CD4-positive, alpha-beta T cell (primary cell): ENCODE measurements at regions not wholly inside any gene's neighbourhood (a gene's known extent, or its start where the extent isn't known, plus 50 kb on each side); places are given as distances from the start of the nearest gene placed in this dataset.

Experiments used
- ATAC-seq: fragments of 200-7000 bp; cut with Tn5 transposase; one replicate; pipeline ENCODE4 v1.10.0; 2022; ENCODE audit warnings: mild to moderate bottlenecking; ENCODE audit not compliant: poor library complexity
- CTCF ChIA-PET: fragments of 350-600 bp; sonication (Branson Sonifier 250); formaldehyde crosslinking; loops from one replicate; lab custom pipeline; 2021; ENCODE audit warnings: antibody characterized with exemption, inconsistent platforms; lab: Charles Lee
- POLR2A ChIA-PET: fragments of 350-600 bp; sonication (Branson Sonifier 250); formaldehyde crosslinking; loops from one replicate; lab custom pipeline; 2021; ENCODE audit warnings: antibody characterized with exemption, inconsistent platforms; lab: Charles Lee
- DNase-seq, 14 experiments: peaks; one replicate each; pipeline ENCODE4 v3.0.0-alpha.2; 2013 to 2020; ENCODE audit warnings: mixed read lengths in 2 of 14
- H3K27ac ChIP-seq, 2 donors: one replicate each; pipeline versions ENCODE4 v1.5.1 to v1.7.0; 2013; ENCODE audit warnings: low read length in 2 of 2, low read depth in 1 of 2, mild to moderate bottlenecking in 1 of 2
- H3K27me3 ChIP-seq, 2 experiments: 1 replicate in 1 of 2; 2 replicates in 1 of 2; pipeline versions ENCODE4 v1.6.1 to v1.7.0; 2013; ENCODE audit warnings: low read length in 2 of 2, control low read depth in 1 of 2, mild to moderate bottlenecking in 1 of 2, moderate library complexity in 1 of 2; ENCODE audit not compliant: insufficient read depth in 2 of 2, control insufficient read depth in 1 of 2
- H3K36me3 ChIP-seq: one replicate; pipeline ENCODE4 v1.6.1; 2013; ENCODE audit warnings: low read length, control low read depth; ENCODE audit not compliant: insufficient read depth
- H3K4me1 ChIP-seq: one replicate; pipeline ENCODE4 v1.6.1; 2013; ENCODE audit warnings: low read length, control low read depth; ENCODE audit not compliant: insufficient read depth
- H3K4me3 ChIP-seq: one replicate; pipeline ENCODE4 v1.5.1; 2013; ENCODE audit warnings: mild to moderate bottlenecking, low read length, moderate library complexity
- H3K9me3 ChIP-seq, 2 experiments: 1 replicate in 1 of 2; 2 replicates in 1 of 2; pipeline versions ENCODE4 v1.6.1 to v1.7.0; 2013; ENCODE audit warnings: low read length in 2 of 2, mild to moderate bottlenecking in 2 of 2, control low read depth in 1 of 2, moderate library complexity in 1 of 2; ENCODE audit not compliant: control insufficient read depth in 1 of 2, insufficient read depth in 1 of 2
- H3K27ac Mint-ChIP-seq: one replicate; pipeline ENCODE4 v1.8.0; 2020; ENCODE audit warnings: mixed read lengths
- H3K27me3 Mint-ChIP-seq: one replicate; pipeline ENCODE4 v1.8.0; 2021; ENCODE audit warnings: mixed read lengths
- H3K36me3 Mint-ChIP-seq: one replicate; pipeline ENCODE4 v1.8.0; 2021; ENCODE audit warnings: low read depth, mixed read lengths
- H3K4me1 Mint-ChIP-seq: one replicate; pipeline ENCODE4 v1.8.0; 2021; ENCODE audit warnings: low read depth, mixed read lengths
- H3K4me3 Mint-ChIP-seq: one replicate; pipeline ENCODE4 v1.8.0; 2020; ENCODE audit warnings: mild to moderate bottlenecking, mixed read lengths
- H3K9me3 Mint-ChIP-seq: one replicate; pipeline ENCODE4 v1.8.0; 2020; ENCODE audit warnings: mixed read lengths
- CTCF ChIP-seq: fragments of 200-600 bp; IDR thresholded peaks from one replicate; pipeline ENCODE4 v1.8.0; 2022; ENCODE audit warnings: antibody characterized with exemption, mild to moderate bottlenecking
- intact Hi-C, 2 experiments: fragments of 100-400 bp; cut with DNase I in 1 of 2; cut with micrococcal nuclease in 1 of 2; formaldehyde crosslinking; loops; one replicate each; pipeline versions ENCODE4 v1.15.1 to v1.9.0; 2023 to 2025; cut with DNase I, micrococcal nuclease

DNA sequence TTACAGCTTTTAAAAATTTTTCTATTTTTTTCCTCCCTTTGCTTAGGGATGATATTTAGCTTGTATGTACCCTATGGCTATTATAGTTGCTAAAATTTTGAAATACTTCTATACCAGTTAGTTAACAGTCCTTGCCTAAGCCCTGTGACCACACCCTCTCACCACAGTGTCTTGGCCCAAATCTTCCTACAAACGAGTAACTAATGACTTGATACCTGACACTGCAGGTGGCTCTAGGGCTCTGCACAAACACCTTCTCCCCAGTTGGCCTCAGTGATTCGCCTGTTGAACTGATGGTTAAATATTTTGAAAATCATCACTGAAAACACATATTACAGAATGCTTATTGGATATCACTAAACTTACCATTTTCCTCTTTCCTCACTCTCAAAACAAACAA lies 449.6 kb upstream of the CHD1 start:
- ChIA-PET POLR2A (no interaction called here), CTCF (no interaction called here)
- DNase-seq (no peak), ATAC-seq (no peak)
- Histone ChIP-seq H3K4me3 (no peak overlapping the region), H3K27ac (no peak overlapping the region), H3K36me3 (no peaks in the 10 kb centered on the region), H3K27me3 (no peaks in the 10 kb centered on the region), H3K4me1 (no peaks in the 10 kb centered on the region), H3K9me3 (no peaks in the 10 kb centered on the region)
- H3K36me3 Mint-ChIP-seq, result no peaks in the 10 kb centered on the region
- no peak overlapping the region for H3K27ac Mint-ChIP-seq
- no peaks in the 10 kb centered on the region for H3K27me3 Mint-ChIP-seq
- no peak overlapping the region for H3K4me3 Mint-ChIP-seq
- peaks cover 4% of the 10 kb centered on the region for H3K9me3 Mint-ChIP-seq
- H3K4me1 Mint-ChIP-seq, result no peaks in the 10 kb centered on the region
- intact Hi-C loops, result no loop called here
- no peak for TF ChIP-seq CTCF

DNA sequence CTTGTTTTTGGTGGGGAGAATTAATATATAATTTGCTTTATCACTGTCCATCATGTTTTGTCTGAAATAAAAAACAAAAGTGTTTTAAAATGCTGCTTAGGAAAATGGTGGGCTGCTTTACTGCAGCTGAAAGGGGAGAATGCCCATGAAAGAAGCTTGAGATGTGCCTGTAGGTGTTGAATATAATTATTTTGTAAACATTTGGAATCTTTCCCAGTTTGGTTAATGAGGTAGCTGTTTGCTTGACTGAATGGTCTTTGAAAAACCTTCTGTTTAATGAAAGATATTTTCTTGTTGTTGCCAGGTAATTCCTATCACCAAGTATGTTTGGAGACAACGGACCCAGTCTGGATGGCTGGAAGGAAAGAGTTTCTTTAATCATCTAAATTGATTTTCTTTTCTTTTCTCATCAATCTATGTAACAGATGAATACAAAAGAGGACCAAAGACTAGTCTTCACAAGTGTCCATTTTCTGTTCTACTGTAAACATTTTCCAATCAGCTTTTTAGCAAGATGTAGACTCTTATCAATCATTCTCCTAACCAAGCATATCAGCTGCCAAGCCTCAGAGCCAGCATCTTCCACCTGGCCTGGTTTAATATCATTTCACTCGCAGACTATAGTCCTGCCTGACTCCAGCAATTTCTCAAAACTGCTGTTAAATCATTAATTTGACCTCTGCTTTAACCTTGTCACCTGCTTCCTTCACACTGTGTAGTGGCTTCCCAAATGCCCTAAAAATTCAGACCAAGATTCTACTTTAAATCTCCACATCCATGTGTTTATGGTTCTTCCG lies 441.2 kb upstream of the CHD1 start:
- no peak overlapping the region for H3K4me3 ChIP-seq
- no peak for DNase-seq
- H3K9me3 ChIP-seq, result no peaks in the 10 kb centered on the region
- no peaks in the 10 kb centered on the region for H3K4me1 Mint-ChIP-seq
- H3K27me3 ChIP-seq, result no peaks in the 10 kb centered on the region
- H3K4me1 ChIP-seq, result no peaks in the 10 kb centered on the region
- no peak for ATAC-seq
- H3K36me3 ChIP-seq, result no peaks in the 10 kb centered on the region
- POLR2A ChIA-PET, result no interaction called here
- H3K27me3 Mint-ChIP-seq, result no peaks in the 10 kb centered on the region
- intact Hi-C loops, result no loop called here
- no peak overlapping the region for H3K4me3 Mint-ChIP-seq
- H3K9me3 Mint-ChIP-seq, result no peaks in the 10 kb centered on the region
- no peak overlapping the region for H3K27ac Mint-ChIP-seq
- TF ChIP-seq CTCF, result no peak
- no peaks in the 10 kb centered on the region for H3K36me3 Mint-ChIP-seq
- CTCF ChIA-PET, result no interaction called here
- H3K27ac ChIP-seq, result no peak overlapping the region

GRCh38 chr5:99368726-99369125 lies 439.9 kb upstream of the CHD1 start:
- ChIA-PET POLR2A (no interaction called here), CTCF (no interaction called here)
- H3K4me1 Mint-ChIP-seq, result no peaks in the 10 kb centered on the region
- Histone ChIP-seq H3K4me3 (no peak overlapping the region), H3K27me3 (no peaks in the 10 kb centered on the region), H3K27ac (no peak overlapping the region), H3K9me3 (no peaks in the 10 kb centered on the region), H3K4me1 (no peaks in the 10 kb centered on the region), H3K36me3 (no peaks in the 10 kb centered on the region)
- no peak for TF ChIP-seq CTCF
- no peak for ATAC-seq
- no peak overlapping the region for H3K4me3 Mint-ChIP-seq
- intact Hi-C loops, result no loop called here
- no peak for DNase-seq
- H3K36me3 Mint-ChIP-seq, result no peaks in the 10 kb centered on the region
- no peaks in the 10 kb centered on the region for H3K27me3 Mint-ChIP-seq
- H3K9me3 Mint-ChIP-seq, result no peaks in the 10 kb centered on the region
- H3K27ac Mint-ChIP-seq, result no peak overlapping the region
